MCF 10A (cell line): ENCODE measurements at regions not wholly inside any gene's neighbourhood (a gene's known extent, or its start where the extent isn't known, plus 50 kb on each side); places are given as distances from the start of the nearest gene placed in this dataset.

Experiments
- BruUV-seq: library from RNA; stranded (reverse); fragments of 400-500 nt; replicated peaks from 2 replicates; lab custom pipeline; 2021; lab: Mats Ljungman, UMichigan
- CTCF ChIA-PET: fragments of 300-600 bp; sonication (Branson Sonifier 250); formaldehyde crosslinking; extraction: SDS; loops from one replicate; lab custom pipeline; 2021; ENCODE audit warnings: antibody characterized with exemption, inconsistent platforms; lab: Yijun Ruan, JAX
- POLR2A ChIA-PET: fragments of 300-600, 350-650 bp; sonication (Branson Sonifier 250); formaldehyde crosslinking; extraction: SDS; loops from one replicate; lab custom pipeline; 2020; ENCODE audit warnings: antibody characterized with exemption, inconsistent platforms; lab: Yijun Ruan, JAX
- DNase-seq: peaks from one replicate; pipeline ENCODE4 v3.0.0-alpha.2; 2018; ENCODE audit not compliant: unreplicated experiment
- H3K27ac Mint-ChIP-seq: one replicate; pipeline ENCODE4 v1.8.0; 2022; ENCODE audit warnings: mild to moderate bottlenecking, low read depth, mixed read lengths; ENCODE audit not compliant: unreplicated experiment
- H3K27me3 Mint-ChIP-seq: one replicate; pipeline ENCODE4 v1.8.0; 2022; ENCODE audit warnings: mixed read lengths; ENCODE audit not compliant: insufficient read depth, unreplicated experiment
- H3K36me3 Mint-ChIP-seq: one replicate; pipeline ENCODE4 v1.8.0; 2022; ENCODE audit warnings: mild to moderate bottlenecking, moderate library complexity, mixed read lengths; ENCODE audit not compliant: insufficient read depth, unreplicated experiment
- H3K4me1 Mint-ChIP-seq: one replicate; pipeline ENCODE4 v1.8.0; 2022; ENCODE audit warnings: mixed read lengths; ENCODE audit not compliant: insufficient read depth, unreplicated experiment
- H3K4me3 Mint-ChIP-seq: one replicate; pipeline ENCODE4 v1.8.0; 2022; ENCODE audit warnings: mild to moderate bottlenecking, moderate library complexity, mixed read lengths; ENCODE audit not compliant: unreplicated experiment
- H3K9me3 Mint-ChIP-seq: one replicate; pipeline ENCODE4 v1.8.0; 2022; ENCODE audit warnings: mixed read lengths; ENCODE audit not compliant: unreplicated experiment
- intact Hi-C: fragments of 100-400 bp; cut with micrococcal nuclease; formaldehyde crosslinking; loops from 2 replicates; pipeline ENCODE4 v1.14.1; 2022
- TF ChIP-seq, protein P1 (sequence below): fragments of 200-600 bp; IDR thresholded peaks from one replicate; pipeline ENCODE4 v1.8.0; 2022; ENCODE audit warnings: antibody characterized with exemption, mild to moderate bottlenecking; ENCODE audit not compliant: unreplicated experiment

DNA sequence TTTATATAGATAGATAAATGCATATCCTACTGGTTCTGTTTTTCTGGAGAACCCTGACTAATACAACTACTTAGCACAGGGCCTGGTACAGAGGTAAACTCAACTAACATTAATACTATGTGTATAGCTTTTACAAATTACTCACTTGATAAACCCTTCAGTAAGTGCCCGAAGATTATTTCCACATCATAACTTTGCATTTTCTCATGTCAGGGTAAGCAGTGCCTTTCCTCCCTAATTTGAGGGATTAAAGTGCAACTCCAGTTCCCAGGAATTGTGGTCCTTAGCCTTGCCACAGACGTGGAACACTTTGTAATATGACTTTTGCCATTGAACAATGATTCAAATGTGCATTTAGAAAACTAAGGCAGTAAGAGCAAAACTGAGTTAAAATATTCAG, 147.5 kb upstream of the SMLR1 start:
- intact Hi-C loops, result no loop called here
- no TSS peak for BruUV-seq
- TF ChIP-seq, protein P1, sequence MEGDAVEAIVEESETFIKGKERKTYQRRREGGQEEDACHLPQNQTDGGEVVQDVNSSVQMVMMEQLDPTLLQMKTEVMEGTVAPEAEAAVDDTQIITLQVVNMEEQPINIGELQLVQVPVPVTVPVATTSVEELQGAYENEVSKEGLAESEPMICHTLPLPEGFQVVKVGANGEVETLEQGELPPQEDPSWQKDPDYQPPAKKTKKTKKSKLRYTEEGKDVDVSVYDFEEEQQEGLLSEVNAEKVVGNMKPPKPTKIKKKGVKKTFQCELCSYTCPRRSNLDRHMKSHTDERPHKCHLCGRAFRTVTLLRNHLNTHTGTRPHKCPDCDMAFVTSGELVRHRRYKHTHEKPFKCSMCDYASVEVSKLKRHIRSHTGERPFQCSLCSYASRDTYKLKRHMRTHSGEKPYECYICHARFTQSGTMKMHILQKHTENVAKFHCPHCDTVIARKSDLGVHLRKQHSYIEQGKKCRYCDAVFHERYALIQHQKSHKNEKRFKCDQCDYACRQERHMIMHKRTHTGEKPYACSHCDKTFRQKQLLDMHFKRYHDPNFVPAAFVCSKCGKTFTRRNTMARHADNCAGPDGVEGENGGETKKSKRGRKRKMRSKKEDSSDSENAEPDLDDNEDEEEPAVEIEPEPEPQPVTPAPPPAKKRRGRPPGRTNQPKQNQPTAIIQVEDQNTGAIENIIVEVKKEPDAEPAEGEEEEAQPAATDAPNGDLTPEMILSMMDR, result no peak
- peaks cover 17% of the 10 kb centered on the region for H3K4me1 Mint-ChIP-seq
- DNase-seq, result peak; percentile 28
- H3K27ac Mint-ChIP-seq, result peak overlapping the region; percentile 50
- H3K36me3 Mint-ChIP-seq, result no peaks in the 10 kb centered on the region
- POLR2A ChIA-PET, result interaction anchor here (0.6 to 1.3 kb wide), 5 partner anchors 13 to 948 kb away, joined by 3 to 4 read pairs (median 3); partner anchors contain the start of gene MED23
- no peaks in the 10 kb centered on the region for H3K27me3 Mint-ChIP-seq
- CTCF ChIA-PET, result interaction anchor here (0.6 to 0.7 kb wide), 2 partner anchors 224 to 1904 kb away, joined by 3 read pairs; no protein-coding TSS in a partner anchor
- peak overlapping the region; percentile 2 for H3K4me3 Mint-ChIP-seq
- H3K9me3 Mint-ChIP-seq, result no peaks in the 10 kb centered on the region

DNA sequence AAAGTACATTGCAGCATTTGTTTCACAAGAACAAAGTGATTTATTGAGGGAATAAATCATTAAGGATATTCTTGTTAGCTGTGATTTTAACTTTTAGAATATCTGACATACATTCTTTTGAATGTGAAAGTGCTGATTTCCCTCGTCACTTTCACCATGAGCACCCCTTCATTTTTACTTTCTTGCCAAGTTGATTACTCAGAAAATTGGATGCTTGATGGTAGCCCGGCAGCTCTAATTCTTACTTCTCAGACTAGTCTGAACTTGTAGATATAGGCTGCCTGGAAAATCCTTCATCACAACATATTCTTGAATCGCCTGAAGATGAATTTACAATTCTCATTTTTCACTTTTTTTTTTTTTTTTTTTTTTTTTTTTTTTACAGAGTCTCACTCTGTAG, 147.1 kb upstream of the SMLR1 start:
- ChIA-PET CTCF (interaction anchor here (0.6 to 1.0 kb wide), 4 partner anchors 17 to 1904 kb away, joined by 3 to 4 read pairs (median 3); no protein-coding TSS in a partner anchor), POLR2A (interaction anchor here (0.6 to 1.1 kb wide), 4 partner anchors 18 to 947 kb away, joined by 3 to 4 read pairs (median 3); partner anchors contain the start of gene MED23)
- BruUV-seq, result no TSS peak
- peak; percentile 79 for DNase-seq
- Mint-ChIP-seq H3K4me3 (peak overlapping the region; percentile 2), H3K4me1 (peaks cover 15% of the 10 kb centered on the region), H3K27ac (peak overlapping the region; percentile 50), H3K9me3 (no peaks in the 10 kb centered on the region), H3K27me3 (no peaks in the 10 kb centered on the region), H3K36me3 (no peaks in the 10 kb centered on the region)
- intact Hi-C loops, result no loop called here
- TF ChIP-seq, protein P1, result no peak

DNA sequence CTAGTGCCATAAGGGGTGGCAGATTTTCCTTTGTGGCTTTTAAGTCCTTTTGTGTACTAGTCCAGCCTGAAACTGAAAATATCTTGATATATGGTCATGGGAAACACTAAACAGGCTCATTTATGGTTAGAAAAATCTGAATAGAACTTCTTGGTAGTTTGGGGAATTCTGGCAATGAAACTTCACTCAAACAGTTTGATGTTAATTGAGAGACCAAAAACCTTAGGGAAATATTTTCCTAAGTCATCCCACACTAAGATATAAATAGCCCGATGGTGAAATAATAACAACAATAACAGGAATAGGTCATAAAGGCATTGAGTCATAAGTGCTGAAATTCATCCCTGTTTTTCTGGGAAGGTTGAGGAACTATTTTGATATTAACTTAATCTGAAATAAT, 146.2 kb upstream of the SMLR1 start:
- no peaks in the 10 kb centered on the region for H3K9me3 Mint-ChIP-seq
- no peaks in the 10 kb centered on the region for H3K36me3 Mint-ChIP-seq
- peaks cover 11% of the 10 kb centered on the region for H3K4me1 Mint-ChIP-seq
- H3K4me3 Mint-ChIP-seq, result no peak overlapping the region
- DNase-seq, result peak; percentile 68
- ChIA-PET CTCF (interaction anchor here (0.6 to 1.0 kb wide), 2 partner anchors 16 to 361 kb away, joined by 3 read pairs; no protein-coding TSS in a partner anchor), POLR2A (no interaction called here)
- H3K27ac Mint-ChIP-seq, result peak overlapping the region; percentile 70
- TF ChIP-seq, protein P1, result no peak
- no TSS peak for BruUV-seq
- no peaks in the 10 kb centered on the region for H3K27me3 Mint-ChIP-seq
- intact Hi-C loops, result no loop called here

DNA sequence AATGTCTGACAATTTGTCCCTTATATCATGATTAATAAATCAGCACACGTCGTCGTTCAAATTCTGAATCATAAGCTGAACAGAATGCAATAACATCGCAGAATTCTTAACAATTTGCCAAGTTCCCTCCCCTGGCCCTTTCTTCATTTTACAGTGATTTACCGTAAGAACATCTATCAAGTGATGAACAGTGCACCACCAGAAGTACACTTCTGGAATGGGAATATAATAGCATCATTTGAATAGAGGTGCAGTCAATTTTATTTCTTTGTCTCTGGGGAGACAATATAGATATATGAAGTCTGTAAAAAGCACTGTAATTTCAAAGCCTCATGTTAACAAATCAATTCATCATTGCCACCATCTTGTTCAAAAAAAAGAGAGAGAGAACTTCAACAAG, 145.1 kb upstream of the SMLR1 start:
- Mint-ChIP-seq H3K27me3 (no peaks in the 10 kb centered on the region), H3K4me1 (peaks cover 5% of the 10 kb centered on the region), H3K36me3 (no peaks in the 10 kb centered on the region), H3K27ac (no peak overlapping the region), H3K9me3 (no peaks in the 10 kb centered on the region), H3K4me3 (no peak overlapping the region)
- DNase-seq, result no peak
- BruUV-seq, result no TSS peak
- intact Hi-C loops, result no loop called here
- CTCF ChIA-PET, result interaction anchor here (0.8 kb wide), 1 partner anchor 16 kb away, joined by 4 read pairs; no protein-coding TSS in a partner anchor
- TF ChIP-seq, protein P1, result no peak
- POLR2A ChIA-PET, result no interaction called here
